Brain microvascular endothelial cell (primary cell): ENCODE measurements at regions not wholly inside any gene's neighbourhood (a gene's known extent, or its start where the extent isn't known, plus 50 kb on each side); places are given as distances from the start of the nearest gene placed in this dataset.

Source experiments
- DNase-seq: peaks from one replicate; pipeline ENCODE4 v3.0.0-alpha.2; 2020
- H3K27ac ChIP-seq: fragments of 250-450 bp; sonication (Bioruptor Pico); 2 replicates; pipeline ENCODE4 v1.5.1; 2020; ENCODE audit warnings: mild to moderate bottlenecking, moderate library complexity
- H3K27me3 ChIP-seq: fragments of 250-450 bp; sonication (Bioruptor Pico); replicated peaks from 2 replicates; pipeline ENCODE4 v1.5.1; 2020; ENCODE audit warnings: mild to moderate bottlenecking
- H3K36me3 ChIP-seq: fragments of 250-450 bp; sonication (Bioruptor Pico); replicated peaks from 2 replicates; pipeline ENCODE4 v1.5.1; 2020; ENCODE audit warnings: mild to moderate bottlenecking
- H3K4me3 ChIP-seq: 2 replicates; pipeline ENCODE4 v1.5.1; 2011; ENCODE audit warnings: low read depth, mild to moderate bottlenecking, control low read depth, low read length, moderate library complexity
- in situ Hi-C: cut with HindIII; loops from 2 replicates; pipeline ENCODE4 v1.10.0; 2017; ENCODE audit warnings: low sequenced_read_pairs, low pct_ligation_motif_present
- TF ChIP-seq, protein P1 (sequence below): IDR thresholded peaks from 2 replicates; pipeline ENCODE4 v1.5.1; 2011; ENCODE audit warnings: low read depth, mild to moderate bottlenecking, moderate library complexity, low read length, control low read depth, inconsistent platforms; ENCODE audit errors: missing control alignments

DNA sequence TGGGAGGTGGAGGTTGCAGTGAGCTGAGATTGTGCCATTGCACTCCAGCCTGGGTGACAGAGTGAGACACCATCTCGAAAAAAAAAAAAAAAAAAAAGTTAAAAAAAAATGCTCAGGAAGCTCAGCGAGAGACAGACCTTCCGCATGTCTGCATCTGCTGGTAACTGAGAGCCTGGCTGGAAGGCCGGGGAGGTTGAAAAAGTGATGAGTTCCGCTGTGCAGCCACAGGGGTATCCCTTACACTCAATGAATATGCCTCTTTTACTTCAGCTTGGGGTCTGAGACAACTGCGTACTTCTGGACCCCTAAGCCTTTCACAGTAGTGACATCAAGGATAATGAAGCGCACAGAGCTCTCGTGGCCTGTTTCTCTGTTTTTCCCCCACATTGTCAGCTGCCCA, 179.9 kb upstream of the KLF4 start:
- TF ChIP-seq, protein P1, sequence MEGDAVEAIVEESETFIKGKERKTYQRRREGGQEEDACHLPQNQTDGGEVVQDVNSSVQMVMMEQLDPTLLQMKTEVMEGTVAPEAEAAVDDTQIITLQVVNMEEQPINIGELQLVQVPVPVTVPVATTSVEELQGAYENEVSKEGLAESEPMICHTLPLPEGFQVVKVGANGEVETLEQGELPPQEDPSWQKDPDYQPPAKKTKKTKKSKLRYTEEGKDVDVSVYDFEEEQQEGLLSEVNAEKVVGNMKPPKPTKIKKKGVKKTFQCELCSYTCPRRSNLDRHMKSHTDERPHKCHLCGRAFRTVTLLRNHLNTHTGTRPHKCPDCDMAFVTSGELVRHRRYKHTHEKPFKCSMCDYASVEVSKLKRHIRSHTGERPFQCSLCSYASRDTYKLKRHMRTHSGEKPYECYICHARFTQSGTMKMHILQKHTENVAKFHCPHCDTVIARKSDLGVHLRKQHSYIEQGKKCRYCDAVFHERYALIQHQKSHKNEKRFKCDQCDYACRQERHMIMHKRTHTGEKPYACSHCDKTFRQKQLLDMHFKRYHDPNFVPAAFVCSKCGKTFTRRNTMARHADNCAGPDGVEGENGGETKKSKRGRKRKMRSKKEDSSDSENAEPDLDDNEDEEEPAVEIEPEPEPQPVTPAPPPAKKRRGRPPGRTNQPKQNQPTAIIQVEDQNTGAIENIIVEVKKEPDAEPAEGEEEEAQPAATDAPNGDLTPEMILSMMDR = no peak
- no peaks in the 10 kb centered on the region for H3K36me3 ChIP-seq
- no peaks in the 10 kb centered on the region for H3K27me3 ChIP-seq
- in situ Hi-C loops = no loop called here
- no peak overlapping the region for H3K27ac ChIP-seq
- no peak overlapping the region for H3K4me3 ChIP-seq
- DNase-seq = no peak

DNA sequence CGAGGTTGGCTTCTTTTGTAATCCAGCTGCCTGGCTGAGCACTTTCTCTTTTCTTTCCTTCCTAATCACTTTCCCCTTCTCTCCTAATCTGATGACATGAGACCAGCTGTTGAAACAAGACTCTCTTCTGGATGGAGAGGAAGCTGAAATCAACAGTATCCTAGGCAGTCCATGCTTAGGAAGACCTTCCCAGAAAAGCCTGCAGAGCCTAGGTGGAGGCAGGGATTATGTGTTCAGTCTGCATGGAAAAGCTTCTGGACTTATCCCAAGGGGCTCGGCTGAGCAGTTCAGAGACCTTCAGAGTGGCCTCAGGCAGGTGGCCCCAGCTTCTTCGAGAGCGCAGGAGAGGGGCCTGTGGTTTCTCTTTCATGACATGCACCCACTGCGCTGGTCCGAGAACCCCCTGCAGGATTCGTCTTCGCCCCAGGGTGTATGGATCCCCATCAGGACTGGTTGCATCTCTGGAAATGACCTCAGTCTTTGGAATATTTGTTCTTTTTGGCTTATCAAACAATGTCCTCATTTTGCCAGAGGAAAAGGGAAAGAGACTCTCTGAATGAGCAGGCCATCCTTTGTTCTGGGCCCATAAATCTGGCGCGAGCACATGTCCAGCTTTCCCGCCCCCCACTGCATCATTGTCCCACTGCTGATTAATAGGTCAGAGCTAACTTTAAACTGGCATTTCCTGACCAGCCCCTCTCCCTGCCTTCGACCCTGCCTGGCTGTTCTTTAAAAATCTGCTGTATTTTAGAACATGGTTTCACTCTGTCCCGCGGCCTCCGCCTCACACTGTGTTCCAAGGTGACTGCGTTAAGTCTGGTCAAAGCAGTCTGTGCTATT, 177.9 kb upstream of the KLF4 start:
- H3K27ac ChIP-seq = no peak overlapping the region

DNA sequence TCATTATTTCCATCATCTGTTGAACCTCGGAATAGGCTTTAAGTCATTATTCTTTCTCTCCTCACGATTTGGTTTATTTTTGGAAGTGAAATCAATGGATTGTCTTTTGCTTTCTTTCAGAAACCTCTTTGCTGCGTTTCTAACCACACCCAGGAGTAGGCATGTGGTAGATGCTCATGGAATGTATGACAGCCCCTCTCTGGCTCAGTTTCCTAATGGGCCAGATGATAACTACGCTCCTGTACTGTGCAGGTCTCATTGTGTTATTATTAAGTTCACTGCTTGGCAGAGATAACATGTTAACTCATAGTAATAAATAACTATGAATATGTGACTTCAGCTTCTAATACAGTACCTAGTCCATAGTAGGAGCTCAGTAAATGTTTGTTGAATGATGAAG, 175.5 kb upstream of the KLF4 start:
- in situ Hi-C loops = no loop called here
- TF ChIP-seq, protein P1 = no peak
- H3K27me3 ChIP-seq = no peaks in the 10 kb centered on the region
- no peaks in the 10 kb centered on the region for H3K36me3 ChIP-seq
- H3K27ac ChIP-seq = no peak overlapping the region
- no peak for DNase-seq
- no peak overlapping the region for H3K4me3 ChIP-seq

More for the DNA sequence above, 177.9 kb upstream of the KLF4 start:
- Histone ChIP-seq H3K36me3 (no peaks in the 10 kb centered on the region), H3K4me3 (no peak overlapping the region), H3K27me3 (no peaks in the 10 kb centered on the region)
- TF ChIP-seq, protein P1 = no peak
- in situ Hi-C loops = no loop called here
- DNase-seq = no peak

DNA sequence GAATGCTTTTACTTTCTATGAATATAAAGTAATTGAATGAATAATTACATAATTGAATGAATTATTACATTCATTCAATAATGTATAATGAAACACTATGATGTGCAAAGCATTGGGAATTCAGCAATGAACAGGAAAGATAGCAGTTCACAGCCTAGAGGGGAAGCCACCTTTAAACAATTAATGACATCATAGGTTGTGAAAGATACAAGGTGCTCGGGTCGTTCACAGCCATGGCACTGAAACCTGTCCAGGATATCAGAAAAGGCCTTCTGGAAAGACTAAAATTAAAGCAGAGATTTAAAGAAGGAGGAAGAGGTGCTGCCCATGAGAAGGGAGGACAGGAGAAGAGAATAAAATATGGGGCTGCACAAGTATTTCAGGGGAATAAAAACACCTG, 171.4 kb upstream of the KLF4 start:
- in situ Hi-C loops = no loop called here
- TF ChIP-seq, protein P1 = no peak
- Histone ChIP-seq H3K4me3 (no peak overlapping the region), H3K36me3 (no peaks in the 10 kb centered on the region), H3K27ac (no peak overlapping the region), H3K27me3 (no peaks in the 10 kb centered on the region)
- DNase-seq = no peak

DNA sequence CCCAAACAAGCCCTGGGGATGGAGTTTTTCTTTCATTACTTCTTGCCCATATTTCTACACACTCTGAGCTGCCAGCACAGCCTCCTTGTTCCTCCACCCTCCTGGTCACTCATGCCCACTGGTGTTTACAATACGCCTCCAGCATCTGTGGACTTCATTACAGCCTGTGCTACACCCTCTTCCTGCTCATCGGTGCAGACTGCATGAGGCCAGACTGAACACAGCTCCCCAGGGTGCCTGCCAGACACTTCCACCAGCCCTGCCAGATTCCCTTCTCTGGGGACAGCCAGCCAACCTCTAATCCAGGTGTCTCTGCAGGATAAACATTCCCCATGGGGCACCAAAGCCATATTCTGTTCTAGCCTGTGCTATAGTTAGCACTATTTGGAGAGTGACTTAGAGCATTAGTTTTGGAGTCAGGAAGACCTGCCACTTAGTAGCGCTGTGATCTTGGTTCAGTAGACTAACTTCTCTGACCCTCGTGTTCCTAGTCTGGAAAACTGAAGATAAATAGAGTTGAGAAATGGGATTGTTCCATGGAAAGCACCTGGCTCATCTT, 163.8 kb upstream of the KLF4 start:
- in situ Hi-C loops = no loop called here
- Histone ChIP-seq H3K27me3 (no peaks in the 10 kb centered on the region), H3K4me3 (no peak overlapping the region), H3K36me3 (no peaks in the 10 kb centered on the region), H3K27ac (no peak overlapping the region)
- DNase-seq = no peak
- TF ChIP-seq, protein P1 = no peak
